Kidney glomerular epithelial cell (primary cell): ENCODE measurements at regions not wholly inside any gene's neighbourhood (a gene's known extent, or its start where the extent isn't known, plus 50 kb on each side); places are given as distances from the start of the nearest gene placed in this dataset.

Experiments
- DNase-seq: peaks from one replicate; lab custom pipeline; 2025; lab: John Stamatoyannopoulos, UW

- no peak for DNase-seq
Observed at GRCh38 chr12:92581604-92582003, 121.2 kb upstream of the PLEKHG7 start.

- no peak for DNase-seq
Observed at GRCh38 chr12:92574911-92575570, 127.7 kb upstream of the PLEKHG7 start.

GRCh38 chr12:92574051-92574783 lies 128.6 kb upstream of the PLEKHG7 start:
- DNase-seq: peak; percentile 35

- DNase-seq: no peak
Observed at GRCh38 chr12:92573104-92573503, 129.7 kb upstream of the PLEKHG7 start.

GRCh38 chr12:92571844-92572543 lies 130.8 kb upstream of the PLEKHG7 start:
- no peak for DNase-seq

GRCh38 chr12:92571169-92571568 lies 131.6 kb upstream of the PLEKHG7 start:
- no peak for DNase-seq

- DNase-seq: peak; percentile 80
Observed at GRCh38 chr12:92570056-92570753, 132.6 kb upstream of the PLEKHG7 start.

- DNase-seq: no peak
Observed at GRCh38 chr12:92568691-92569090, 134.1 kb upstream of the PLEKHG7 start.

- DNase-seq: no peak
Observed at GRCh38 chr12:92566448-92567019, 136.3 kb upstream of the PLEKHG7 start.

- no peak for DNase-seq
Observed at GRCh38 chr12:92563819-92564218, 139.0 kb upstream of the PLEKHG7 start.

GRCh38 chr12:92562063-92562734 lies 140.6 kb upstream of the PLEKHG7 start:
- DNase-seq: no peak

GRCh38 chr12:92561543-92561899 lies 141.3 kb upstream of the PLEKHG7 start:
- no peak for DNase-seq

- peak; percentile 51 for DNase-seq
Observed at GRCh38 chr12:92560713-92561542, 141.9 kb upstream of the PLEKHG7 start.

- DNase-seq: no peak
Observed at GRCh38 chr12:92558806-92559205, 144.0 kb upstream of the PLEKHG7 start.

GRCh38 chr12:92558215-92558773 lies 144.5 kb upstream of the PLEKHG7 start:
- DNase-seq: no peak

- DNase-seq: no peak
Observed at GRCh38 chr12:92557422-92557724, 145.4 kb upstream of the PLEKHG7 start.

- DNase-seq: no peak
Observed at GRCh38 chr12:92556637-92557421, 146.0 kb upstream of the PLEKHG7 start.

- DNase-seq: no peak
Observed at GRCh38 chr12:92556141-92556540, 146.6 kb upstream of the PLEKHG7 start.

- DNase-seq: no peak
Observed at GRCh38 chr12:92554158-92555073, 148.4 kb upstream of the PLEKHG7 start.
